H1 (cell line): ENCODE measurements at regions not wholly inside any gene's neighbourhood (a gene's known extent, or its start where the extent isn't known, plus 50 kb on each side); places are given as distances from the start of the nearest gene placed in this dataset.

Experiments
- CTCF ChIA-PET: fragments of 300-600 bp; sonication (Branson Sonifier 250); formaldehyde crosslinking; loops from one replicate; lab custom pipeline; 2021; ENCODE audit not compliant: partially characterized antibody; lab: Charles Lee
- POLR2A ChIA-PET: fragments of 300-600 bp; sonication (Branson Sonifier 250); formaldehyde crosslinking; loops from one replicate; lab custom pipeline; 2021; ENCODE audit warnings: inconsistent platforms; ENCODE audit not compliant: partially characterized antibody; lab: Charles Lee
- DNase-seq, 2 experiments: peaks; one replicate each; pipeline versions ENCODE4 v3.0.0 to v3.0.0-alpha.2; 2010 to 2022; ENCODE audit warnings: low spot score in 2 of 2, low read depth in 1 of 2, mixed read lengths in 1 of 2
- FAIRE-seq: peaks from 2 replicates; lab custom pipeline; 2011; peaks lifted over from hg19 to GRCh38; lab: Jason Lieb, UNC
- H2AFZ ChIP-seq: 2 replicates; pipeline ENCODE4 v1.8.1; 2012; ENCODE audit warnings: low read length, inconsistent platforms
- H2AK5ac ChIP-seq: 2 replicates; pipeline ENCODE4 v1.6.1; 2013; ENCODE audit warnings: low read depth, low read length
- H2BK120ac ChIP-seq: replicated peaks from 2 replicates; pipeline ENCODE3; 2013; ENCODE audit warnings: low read depth, low read length, inconsistent platforms
- H2BK12ac ChIP-seq: 2 replicates; pipeline ENCODE4 v1.6.1; 2013; ENCODE audit warnings: low read depth, low read length
- H2BK15ac ChIP-seq: 2 replicates; pipeline ENCODE4 v1.6.1; 2013; ENCODE audit warnings: low read length
- H2BK20ac ChIP-seq: 2 replicates; pipeline ENCODE4 v1.6.1; 2013; ENCODE audit warnings: low read length
- H2BK5ac ChIP-seq: 2 replicates; pipeline ENCODE4 v1.6.1; 2013; ENCODE audit warnings: low read depth, low read length
- H3K14ac ChIP-seq: 2 replicates; pipeline ENCODE4 v1.6.1; 2013; ENCODE audit warnings: inconsistent platforms; ENCODE audit not compliant: insufficient read length
- H3K18ac ChIP-seq: 2 replicates; pipeline ENCODE4 v1.6.1; 2013; ENCODE audit warnings: low read length; ENCODE audit errors: extremely low read depth
- H3K23ac ChIP-seq: 2 replicates; pipeline ENCODE4 v1.6.1; 2013; ENCODE audit warnings: inconsistent platforms; ENCODE audit not compliant: insufficient read length
- H3K23me2 ChIP-seq: 2 replicates; pipeline ENCODE4 v1.6.1; 2013; ENCODE audit warnings: low read depth, low read length
- H3K27ac ChIP-seq: 2 replicates; pipeline ENCODE4 v1.6.1; 2011; ENCODE audit warnings: low read depth, low read length, inconsistent platforms
- H3K27me3 ChIP-seq, 4 experiments: replicated peaks in 1 of 4; 1 replicate in 1 of 4; 2 replicates in 3 of 4; pipeline versions ENCODE4 v1.6.1 to v1.8.1; 2011 to 2013; ENCODE audit warnings: low read length in 3 of 4, mild to moderate bottlenecking in 3 of 4, inconsistent platforms in 2 of 4, mixed read lengths in 2 of 4, moderate library complexity in 1 of 4; ENCODE audit not compliant: control insufficient read depth in 3 of 4, insufficient read depth in 3 of 4; ENCODE audit errors: extremely low read depth in 1 of 4
- H3K36me3 ChIP-seq, 4 experiments: 2 replicates each; pipeline versions ENCODE4 v1.6.1 to v1.8.1; 2011 to 2013; ENCODE audit warnings: mild to moderate bottlenecking in 4 of 4, low read length in 3 of 4, moderate library complexity in 2 of 4, control low read depth in 1 of 4, inconsistent platforms in 1 of 4; ENCODE audit not compliant: insufficient read depth in 4 of 4, control insufficient read depth in 2 of 4
- H3K4ac ChIP-seq: replicated peaks from 2 replicates; pipeline ENCODE3; 2013; ENCODE audit warnings: low read length, low read depth, mixed read lengths, inconsistent platforms; ENCODE audit not compliant: insufficient read length
- H3K4me1 ChIP-seq, 4 experiments: replicated peaks in 1 of 4; 1 replicate in 1 of 4; 2 replicates in 3 of 4; pipeline versions ENCODE4 v1.6.1 to v1.8.1; 2011 to 2013; ENCODE audit warnings: low read length in 3 of 4, inconsistent platforms in 2 of 4, mixed read lengths in 1 of 4; ENCODE audit not compliant: insufficient read depth in 4 of 4, control insufficient read depth in 3 of 4
- H3K4me2 ChIP-seq, 2 experiments: 2 replicates each; pipeline versions ENCODE4 v1.6.1 to v1.8.1; 2011 to 2013; ENCODE audit warnings: low read depth in 2 of 2, low read length in 2 of 2, control low read depth in 1 of 2, inconsistent platforms in 1 of 2, mild to moderate bottlenecking in 1 of 2; ENCODE audit not compliant: insufficient read depth in 1 of 2
- H3K4me3 ChIP-seq, 4 experiments: fragments of 200-600, 300-600 bp in 1 of 4; sonication (generic), shearing (Covaris generic), sonication (Bioruptor Twin) in 1 of 4; 2 replicates each; pipeline versions ENCODE4 v1.5.1 to v1.8.1; 2011 to 2016; ENCODE audit warnings: low read length in 4 of 4, low read depth in 3 of 4, control low read depth in 2 of 4, inconsistent platforms in 2 of 4, mild to moderate bottlenecking in 2 of 4, mixed read lengths in 1 of 4, moderate library complexity in 1 of 4; ENCODE audit not compliant: insufficient read depth in 2 of 4; ENCODE audit errors: extremely low read depth in 1 of 4
- H3K56ac ChIP-seq: replicated peaks from 2 replicates; pipeline ENCODE3; 2013; ENCODE audit warnings: low read depth, mild to moderate bottlenecking, mixed read lengths, low read length, inconsistent platforms; ENCODE audit not compliant: insufficient read length
- H3K79me1 ChIP-seq: 2 replicates; pipeline ENCODE4 v1.6.1; 2013; ENCODE audit warnings: low read depth, low read length, control low read depth
- H3K79me2 ChIP-seq, 2 experiments: 2 replicates each; pipeline versions ENCODE4 v1.6.1 to v1.8.1; 2012 to 2013; ENCODE audit warnings: low read length in 2 of 2, mild to moderate bottlenecking in 2 of 2, inconsistent platforms in 1 of 2; ENCODE audit not compliant: insufficient read depth in 2 of 2, control insufficient read depth in 1 of 2
- H3K9ac ChIP-seq, 4 experiments: replicated peaks in 1 of 4; 1 replicate in 1 of 4; 2 replicates in 3 of 4; pipeline versions ENCODE4 v1.6.1 to v1.8.1; 2011 to 2013; ENCODE audit warnings: low read depth in 3 of 4, low read length in 3 of 4, control low read depth in 2 of 4, mild to moderate bottlenecking in 2 of 4, moderate library complexity in 2 of 4, inconsistent platforms in 1 of 4; ENCODE audit errors: extremely low read depth in 1 of 4
- H3K9me3 ChIP-seq, 2 experiments: 2 replicates each; pipeline versions ENCODE4 v1.6.1 to v1.8.1; 2012 to 2013; ENCODE audit warnings: mild to moderate bottlenecking in 2 of 2, moderate library complexity in 2 of 2, control low read depth in 1 of 2, inconsistent platforms in 1 of 2, low read depth in 1 of 2, low read length in 1 of 2, mixed read lengths in 1 of 2; ENCODE audit not compliant: insufficient read depth in 2 of 2
- H4K20me1 ChIP-seq, 2 experiments: replicated peaks in 1 of 2; 2 replicates each; pipeline versions ENCODE3 to v1.8.1; 2011 to 2013; ENCODE audit warnings: inconsistent platforms in 2 of 2, low read length in 2 of 2, mild to moderate bottlenecking in 1 of 2; ENCODE audit not compliant: insufficient read depth in 2 of 2, control insufficient read depth in 1 of 2
- H4K5ac ChIP-seq: 2 replicates; pipeline ENCODE4 v1.6.1; 2013; ENCODE audit warnings: low read length, low read depth, mixed read lengths, inconsistent platforms; ENCODE audit not compliant: insufficient read length
- H4K8ac ChIP-seq: 2 replicates; pipeline ENCODE4 v1.8.0; 2013; ENCODE audit warnings: mild to moderate bottlenecking, moderate library complexity, low read length, inconsistent platforms; ENCODE audit not compliant: insufficient read depth; ENCODE audit errors: extremely low read depth
- H4K91ac ChIP-seq: replicated peaks from 2 replicates; pipeline ENCODE3; 2013; ENCODE audit warnings: low read length, mixed read lengths, inconsistent platforms; ENCODE audit not compliant: insufficient read length
- BCL11A ChIP-seq, 2 experiments: IDR thresholded peaks; one replicate each; pipeline ENCODE4 v1.6.1; 2011; ENCODE audit warnings: low read depth in 2 of 2, low read length in 2 of 2, mild to moderate bottlenecking in 2 of 2
- CHD1 ChIP-seq: IDR thresholded peaks from 2 replicates; pipeline ENCODE4 v1.6.1; 2012; ENCODE audit warnings: low read depth, low read length, improper control_type of control experiment
- CTBP2 ChIP-seq: IDR thresholded peaks from 2 replicates; pipeline ENCODE4 v1.7.0; 2011; ENCODE audit warnings: borderline replicate concordance, mild to moderate bottlenecking, moderate library complexity, mixed read lengths, low read length; ENCODE audit not compliant: insufficient read depth, insufficient read length
- CTCF ChIP-seq, 3 experiments: IDR thresholded peaks; 1 replicate in 2 of 3; 2 replicates in 1 of 3; pipeline versions ENCODE4 v1.5.1 to v1.6.1; 2011; ENCODE audit warnings: low read length in 3 of 3, mild to moderate bottlenecking in 3 of 3, inconsistent platforms in 2 of 3, low read depth in 1 of 3, moderate library complexity in 1 of 3; ENCODE audit not compliant: insufficient read depth in 1 of 3; ENCODE audit errors: control extremely low read depth in 1 of 3
- FOSL1 ChIP-seq: IDR thresholded peaks from 2 replicates; pipeline ENCODE4 v1.6.1; 2011; ENCODE audit warnings: mild to moderate bottlenecking, low read depth, low read length, moderate library complexity; ENCODE audit not compliant: insufficient read depth
- GTF2F1 ChIP-seq: IDR thresholded peaks from 2 replicates; pipeline ENCODE4 v1.6.1; 2012; ENCODE audit warnings: low read depth, low read length, improper control_type of control experiment, borderline replicate concordance
- JUN ChIP-seq: IDR thresholded peaks from 2 replicates; pipeline ENCODE4 v1.6.1; 2011; ENCODE audit warnings: low read depth, mild to moderate bottlenecking, improper control_type of control experiment, low read length
- MAFK ChIP-seq: IDR thresholded peaks from 2 replicates; pipeline ENCODE4 v1.6.1; 2012; ENCODE audit warnings: low read depth, mild to moderate bottlenecking, improper control_type of control experiment, low read length
- SIN3A ChIP-seq, 2 experiments: IDR thresholded peaks in 1 of 2; conservative IDR thresholded peaks in 1 of 2; 2 replicates each; pipeline ENCODE4 v1.6.1; 2011 to 2012; ENCODE audit warnings: low read length in 2 of 2, improper control_type of control experiment in 1 of 2, low read depth in 1 of 2, mild to moderate bottlenecking in 1 of 2
- TCF12 ChIP-seq: IDR thresholded peaks from 2 replicates; pipeline ENCODE4 v1.6.1; 2011; ENCODE audit warnings: low read depth, mild to moderate bottlenecking, low read length
- WGBS, 2 experiments: shearing (Covaris generic) in 1 of 2; methylation state at CpG; one replicate each; pipeline versions ENCODE4 v1.1.6 to v1.1.7; 2013 to 2015; ENCODE audit warnings: low lambda C conversion rate in 2 of 2, mixed read lengths in 2 of 2, inconsistent platforms in 1 of 2, low coverage in 1 of 2, missing lambda C conversion rate in 1 of 2; ENCODE audit not compliant: insufficient replicate concordance in 2 of 2, insufficient coverage in 1 of 2, insufficient read length in 1 of 2; ENCODE audit errors: extremely low coverage in 1 of 2, missing lambda C conversion rate in 1 of 2; 5-methylcytosine and 5-hydroxymethylcytosine counted together
- TF ChIP-seq, protein P1 (sequence below): IDR thresholded peaks from 2 replicates; pipeline ENCODE4 v1.6.1; 2011; ENCODE audit warnings: low read depth, mild to moderate bottlenecking, low read length; ENCODE audit not compliant: insufficient read depth

DNA sequence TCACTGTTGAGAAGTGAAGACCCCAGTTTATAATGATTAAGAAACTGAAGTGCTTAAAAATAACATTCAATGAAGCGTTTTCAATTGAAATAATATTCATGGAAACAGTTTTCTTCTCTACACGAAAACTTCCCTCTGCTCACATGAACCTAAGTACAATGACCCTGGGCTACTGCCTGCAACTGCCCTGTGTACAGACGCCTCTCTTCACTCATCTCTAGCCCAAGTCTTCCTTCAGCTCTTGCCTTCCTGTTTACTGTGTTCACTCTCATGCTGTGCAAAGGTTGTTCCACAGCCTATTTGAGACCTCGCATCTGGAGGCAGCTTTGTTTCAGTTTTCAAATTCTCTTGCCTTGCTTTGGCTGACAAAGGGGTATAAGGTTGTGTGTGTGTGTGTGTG is 100.8 kb downstream of the GRIN2B start:
- H2AK5ac ChIP-seq, result no peak overlapping the region
- no peak overlapping the region for H3K14ac ChIP-seq
- H3K4me3 ChIP-seq, result no peak overlapping the region
- H2BK15ac ChIP-seq, result no peak overlapping the region
- no peaks in the 10 kb centered on the region; a peak in 1 of 7 replicates for H3K4me1 ChIP-seq
- no peaks in the 10 kb centered on the region for H3K23me2 ChIP-seq
- H3K23ac ChIP-seq, result no peak overlapping the region
- H3K27ac ChIP-seq, result no peak overlapping the region
- H4K91ac ChIP-seq, result no peak overlapping the region
- no peaks in the 10 kb centered on the region for H3K36me3 ChIP-seq
- H2BK12ac ChIP-seq, result no peak overlapping the region; the same call in 1 of the 2 replicates
- H2BK20ac ChIP-seq, result 0 out of 2 replicates have a peak overlapping the region, but pooled peaks have one; percentile 15
- H3K27me3 ChIP-seq, result no peaks in the 10 kb centered on the region
- FAIRE-seq, result no peak
- 85% methylated on average over 4 of the region's 4 CpGs; no CpG with 5 or more reads in 1 of the 2 experiments for WGBS, 2 experiments
- no peak overlapping the region for H4K5ac ChIP-seq
- no peak overlapping the region for H4K8ac ChIP-seq
- H3K9ac ChIP-seq, result no peak overlapping the region
- DNase-seq, result no peak
- H3K4ac ChIP-seq, result no peak overlapping the region
- H4K20me1 ChIP-seq, result no peaks in the 10 kb centered on the region
- ChIA-PET POLR2A (interaction anchor here (1.0 kb wide), 1 partner anchor 11 kb away, joined by 3 read pairs; no protein-coding TSS in a partner anchor), CTCF (interaction anchor here (1.2 kb wide), 1 partner anchor 25 kb away, joined by 5 read pairs; no protein-coding TSS in a partner anchor)
- H2BK5ac ChIP-seq, result no peak overlapping the region
- no peak overlapping the region for H3K4me2 ChIP-seq
- no peak overlapping the region for H2BK120ac ChIP-seq
- H3K56ac ChIP-seq, result no peak overlapping the region
- no peak overlapping the region for H3K18ac ChIP-seq
- H2AFZ ChIP-seq, result no peak overlapping the region
- H3K79me2 ChIP-seq, result no peaks in the 10 kb centered on the region
- no peaks in the 10 kb centered on the region for H3K79me1 ChIP-seq
- H3K9me3 ChIP-seq, result no peaks in the 10 kb centered on the region
- TF ChIP-seq FOSL1 (no peak), SIN3A (conservative IDR thresholded peaks at IDR 0.05 in 1 of 2, IDR thresholded peaks at IDR 0.05 in 1 of 2; ENCODE audit: low read depth in 1 of 2, low read length in 2 of 2) (no peak), TCF12 (no peak), CHD1 (no peak), CTBP2 (no peak), GTF2F1 (no peak), BCL11A (IDR thresholded peaks at IDR 0.05; ENCODE audit: low read depth in 2 of 2, low read length in 2 of 2) (no peak), JUN (no peak), CTCF (IDR thresholded peaks at IDR 0.05; ENCODE audit: control extremely low read depth in 1 of 3, insufficient read depth in 1 of 3, low read depth in 1 of 3, low read length in 3 of 3) (no peak), MAFK (no peak)
- TF ChIP-seq, protein P1, sequence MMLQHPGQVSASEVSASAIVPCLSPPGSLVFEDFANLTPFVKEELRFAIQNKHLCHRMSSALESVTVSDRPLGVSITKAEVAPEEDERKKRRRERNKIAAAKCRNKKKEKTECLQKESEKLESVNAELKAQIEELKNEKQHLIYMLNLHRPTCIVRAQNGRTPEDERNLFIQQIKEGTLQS, result no peak
